B cell (primary cell): ENCODE measurements at regions not wholly inside any gene's neighbourhood (a gene's known extent, or its start where the extent isn't known, plus 50 kb on each side); places are given as distances from the start of the nearest gene placed in this dataset.

ENCODE experiments used
- ATAC-seq: fragments of 200-7000 bp; cut with Tn5 transposase; one replicate; pipeline ENCODE4 v1.10.0; 2021; ENCODE audit warnings: low read depth, mild to moderate bottlenecking, moderate number of reproducible peaks, moderate library complexity
- CTCF ChIA-PET: fragments of 350-600 bp; sonication (Branson Sonifier 250); formaldehyde crosslinking; loops from one replicate; lab custom pipeline; 2021; ENCODE audit warnings: antibody characterized with exemption, inconsistent platforms; lab: Charles Lee
- POLR2A ChIA-PET: fragments of 350-600 bp; sonication (Branson Sonifier 250); formaldehyde crosslinking; loops from one replicate; lab custom pipeline; 2021; ENCODE audit warnings: antibody characterized with exemption; lab: Charles Lee
- DNase-seq: peaks from one replicate; pipeline ENCODE4 v3.0.0; 2013
- H2AFZ ChIP-seq: 2 replicates; pipeline ENCODE4 v1.6.1; 2012; ENCODE audit warnings: mild to moderate bottlenecking, low read depth, low read length; ENCODE audit not compliant: insufficient read depth, poor library complexity, severe bottlenecking
- H3K27ac ChIP-seq, 2 donors: 1 replicate in 1 of 2; 2 replicates in 1 of 2; pipeline ENCODE4 v1.5.1; 2012 to 2013; ENCODE audit warnings: low read length in 2 of 2, mild to moderate bottlenecking in 2 of 2, moderate library complexity in 1 of 2
- H3K27me3 ChIP-seq, 4 experiments: fragments of 200-600 bp in 1 of 4; sonication (generic) in 1 of 4; replicated peaks in 1 of 4; 1 replicate in 2 of 4; 2 replicates in 2 of 4; pipeline versions ENCODE4 v1.6.1 to v1.7.0; 2013 to 2016; ENCODE audit warnings: low read length in 3 of 4, mild to moderate bottlenecking in 2 of 4, mixed read lengths in 1 of 4, moderate library complexity in 1 of 4; ENCODE audit not compliant: insufficient read depth in 4 of 4, control insufficient read depth in 3 of 4; ENCODE audit errors: control extremely low read depth in 1 of 4
- H3K36me3 ChIP-seq, 2 experiments: replicated peaks in 1 of 2; 1 replicate in 1 of 2; 2 replicates in 1 of 2; pipeline versions ENCODE4 v1.6.1 to v1.7.1; 2013; ENCODE audit warnings: low read length in 1 of 2; ENCODE audit not compliant: insufficient read depth in 2 of 2, control insufficient read depth in 1 of 2; ENCODE audit errors: control extremely low read depth in 1 of 2, extremely low read depth in 1 of 2
- H3K4me1 ChIP-seq, 2 donors: fragments of 200-600 bp in 1 of 2; sonication (generic) in 1 of 2; 1 replicate in 1 of 2; 2 replicates in 1 of 2; pipeline versions ENCODE4 v1.5.1 to v1.6.1; 2013 to 2017; ENCODE audit warnings: low read length in 2 of 2; ENCODE audit not compliant: control insufficient read depth in 2 of 2, insufficient read depth in 2 of 2
- H3K4me2 ChIP-seq: replicated peaks from 2 replicates; pipeline ENCODE3; 2012; ENCODE audit warnings: mild to moderate bottlenecking, low read depth, low read length; ENCODE audit not compliant: poor library complexity, severe bottlenecking
- H3K4me3 ChIP-seq, 5 experiments: fragments of 200-600 bp in 1 of 5; sonication (generic) in 1 of 5; 1 replicate in 3 of 5; 2 replicates in 2 of 5; pipeline versions ENCODE4 v1.5.1 to v1.7.0; 2011 to 2016; ENCODE audit warnings: low read length in 4 of 5, mild to moderate bottlenecking in 4 of 5, low read depth in 2 of 5, control low read depth in 1 of 5, moderate library complexity in 1 of 5; ENCODE audit not compliant: insufficient read depth in 1 of 5; ENCODE audit errors: control extremely low read depth in 1 of 5, extremely low read depth in 1 of 5
- H3K79me2 ChIP-seq: fragments of 200-600 bp; sonication (generic); one replicate; pipeline ENCODE4 v1.6.0; 2016; ENCODE audit warnings: low read length; ENCODE audit not compliant: control insufficient read depth, insufficient read depth
- H3K9ac ChIP-seq: fragments of 200-600 bp; sonication (generic); 2 replicates; pipeline ENCODE4 v1.6.1; 2017; ENCODE audit warnings: mild to moderate bottlenecking, low read length, moderate library complexity
- H3K9me3 ChIP-seq, 3 donors: one replicate each; pipeline versions ENCODE4 v1.6.1 to v1.7.1; 2013; ENCODE audit warnings: low read length in 2 of 3; ENCODE audit not compliant: control insufficient read depth in 2 of 3, insufficient read depth in 1 of 3; ENCODE audit errors: control extremely low read depth in 1 of 3
- H4K20me1 ChIP-seq: 2 replicates; pipeline ENCODE4 v1.6.0; 2012; ENCODE audit warnings: mild to moderate bottlenecking, low read length; ENCODE audit not compliant: insufficient read depth, control insufficient read depth, poor library complexity, severe bottlenecking
- H3K27ac Mint-ChIP-seq: one replicate; pipeline ENCODE4 v1.8.0; 2021; ENCODE audit warnings: mixed read lengths
- H3K27me3 Mint-ChIP-seq: one replicate; pipeline ENCODE4 v1.8.0; 2021; ENCODE audit warnings: mixed read lengths
- H3K4me1 Mint-ChIP-seq: one replicate; pipeline ENCODE4 v1.8.0; 2021; ENCODE audit warnings: mixed read lengths
- H3K4me3 Mint-ChIP-seq: one replicate; pipeline ENCODE4 v1.8.0; 2021; ENCODE audit warnings: mixed read lengths
- H3K9me3 Mint-ChIP-seq: one replicate; pipeline ENCODE4 v1.8.0; 2022; ENCODE audit warnings: mixed read lengths; ENCODE audit not compliant: insufficient read depth
- EZH2 ChIP-seq: IDR thresholded peaks from 2 replicates; pipeline ENCODE4 v1.6.1; 2012; ENCODE audit warnings: borderline replicate concordance, low read depth, mild to moderate bottlenecking, moderate library complexity, low read length; ENCODE audit not compliant: insufficient read depth, poor library complexity, severe bottlenecking
- WGBS: methylation state at CpG from one replicate; pipeline ENCODE4 v1.1.5; 2013; ENCODE audit warnings: missing lambda C conversion rate; ENCODE audit not compliant: insufficient coverage; 5-methylcytosine and 5-hydroxymethylcytosine counted together
- intact Hi-C: fragments of 100-400 bp; cut with micrococcal nuclease; formaldehyde crosslinking; loops from one replicate; pipeline ENCODE4 v1.10.0; 2022
- TF ChIP-seq, protein P1 (sequence below): fragments of 200-600 bp; IDR thresholded peaks from one replicate; pipeline ENCODE4 v1.8.0; 2022; ENCODE audit warnings: antibody characterized with exemption, mild to moderate bottlenecking

DNA sequence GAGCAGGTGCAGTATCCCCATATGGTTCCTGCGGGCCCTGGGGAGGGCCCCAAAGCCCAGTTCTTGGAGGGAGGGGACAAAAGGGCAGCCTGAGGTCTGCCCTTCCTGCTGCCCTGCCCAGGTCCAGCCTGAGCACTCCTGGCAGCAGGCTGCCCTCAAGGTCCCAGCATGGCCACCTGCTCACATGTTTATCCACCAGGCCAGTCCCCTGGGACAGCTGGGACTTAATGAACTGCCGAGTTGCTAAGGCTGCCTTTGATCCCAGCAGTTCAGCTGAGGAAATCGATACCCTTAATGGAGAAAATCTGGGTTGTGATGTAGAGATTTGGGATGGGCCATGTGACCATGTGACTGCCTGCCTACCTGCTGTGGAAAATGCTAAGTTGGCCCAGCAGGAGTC, 146.2 kb downstream of the TRIM29 start:
- no peaks in the 10 kb centered on the region for H4K20me1 ChIP-seq
- no peak overlapping the region for H2AFZ ChIP-seq
- Mint-ChIP-seq H3K9me3 (no peaks in the 10 kb centered on the region), H3K4me3 (no peak overlapping the region), H3K4me1 (no peaks in the 10 kb centered on the region), H3K27ac (no peak overlapping the region), H3K27me3 (peaks cover 19% of the 10 kb centered on the region)
- WGBS: 74% methylated on average over 3 of the region's 3 CpGs
- no peak for DNase-seq
- H3K9ac ChIP-seq: no peak overlapping the region
- TF ChIP-seq, protein P1, sequence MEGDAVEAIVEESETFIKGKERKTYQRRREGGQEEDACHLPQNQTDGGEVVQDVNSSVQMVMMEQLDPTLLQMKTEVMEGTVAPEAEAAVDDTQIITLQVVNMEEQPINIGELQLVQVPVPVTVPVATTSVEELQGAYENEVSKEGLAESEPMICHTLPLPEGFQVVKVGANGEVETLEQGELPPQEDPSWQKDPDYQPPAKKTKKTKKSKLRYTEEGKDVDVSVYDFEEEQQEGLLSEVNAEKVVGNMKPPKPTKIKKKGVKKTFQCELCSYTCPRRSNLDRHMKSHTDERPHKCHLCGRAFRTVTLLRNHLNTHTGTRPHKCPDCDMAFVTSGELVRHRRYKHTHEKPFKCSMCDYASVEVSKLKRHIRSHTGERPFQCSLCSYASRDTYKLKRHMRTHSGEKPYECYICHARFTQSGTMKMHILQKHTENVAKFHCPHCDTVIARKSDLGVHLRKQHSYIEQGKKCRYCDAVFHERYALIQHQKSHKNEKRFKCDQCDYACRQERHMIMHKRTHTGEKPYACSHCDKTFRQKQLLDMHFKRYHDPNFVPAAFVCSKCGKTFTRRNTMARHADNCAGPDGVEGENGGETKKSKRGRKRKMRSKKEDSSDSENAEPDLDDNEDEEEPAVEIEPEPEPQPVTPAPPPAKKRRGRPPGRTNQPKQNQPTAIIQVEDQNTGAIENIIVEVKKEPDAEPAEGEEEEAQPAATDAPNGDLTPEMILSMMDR: no peak
- H3K4me1 ChIP-seq: no peaks in the 10 kb centered on the region
- no peaks in the 10 kb centered on the region for H3K9me3 ChIP-seq
- intact Hi-C loops: no loop called here
- ChIA-PET POLR2A (no interaction called here), CTCF (no interaction called here)
- H3K36me3 ChIP-seq: no peaks in the 10 kb centered on the region
- H3K79me2 ChIP-seq: no peaks in the 10 kb centered on the region
- ATAC-seq: no peak
- H3K27me3 ChIP-seq: no peaks in the 10 kb centered on the region
- no peak overlapping the region for H3K27ac ChIP-seq
- no peak overlapping the region for H3K4me2 ChIP-seq
- no peak overlapping the region for H3K4me3 ChIP-seq

DNA sequence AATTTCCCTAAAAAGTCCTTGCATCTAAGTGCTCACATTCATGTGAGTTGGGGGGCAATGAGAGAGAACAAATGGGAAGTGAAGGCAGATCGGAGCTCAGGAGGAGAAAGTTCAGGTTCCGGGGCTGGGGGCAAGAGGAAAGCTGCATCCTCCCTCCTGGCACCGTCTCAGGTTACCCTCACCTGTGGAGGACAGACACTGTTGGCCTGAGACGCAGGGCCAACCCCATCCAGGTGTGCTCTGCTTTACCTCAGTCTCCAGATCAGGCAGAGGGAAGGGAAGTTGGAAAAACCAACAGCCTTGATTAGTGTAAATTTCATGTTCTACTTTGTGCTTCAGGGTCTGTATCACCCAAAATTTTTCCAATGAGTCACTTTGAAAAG, 146.9 kb downstream of the TRIM29 start:
- ATAC-seq (no peak), DNase-seq (no peak)
- CTCF ChIA-PET: no interaction called here
- Histone ChIP-seq H3K9ac (no peak overlapping the region), H2AFZ (no peak overlapping the region), H3K27ac (no peak overlapping the region), H3K36me3 (no peaks in the 10 kb centered on the region), H3K79me2 (no peaks in the 10 kb centered on the region), H3K4me1 (no peaks in the 10 kb centered on the region), H3K27me3 (no peaks in the 10 kb centered on the region), H3K4me3 (no peak overlapping the region), H4K20me1 (no peaks in the 10 kb centered on the region), H3K4me2 (no peak overlapping the region), H3K9me3 (no peaks in the 10 kb centered on the region)
- Mint-ChIP-seq H3K27ac (no peak overlapping the region), H3K4me1 (no peaks in the 10 kb centered on the region), H3K27me3 (peaks cover 23% of the 10 kb centered on the region), H3K9me3 (no peaks in the 10 kb centered on the region), H3K4me3 (no peak overlapping the region)
- no peak for TF ChIP-seq EZH2
- TF ChIP-seq, protein P1: no peak
- POLR2A ChIA-PET: no interaction called here
- intact Hi-C loops: no loop called here
- 100% methylated on average over 1 of the region's 4 CpGs for WGBS
